NCI-H446 (cell line): ENCODE measurements at regions not wholly inside any gene's neighbourhood (a gene's known extent, or its start where the extent isn't known, plus 50 kb on each side); places are given as distances from the start of the nearest gene placed in this dataset.

Experiments
- DNase-seq, 2 experiments: peaks; one replicate each; lab custom pipeline; 2025; lab: John Stamatoyannopoulos, UW

- DNase-seq, result no peak
Observed at GRCh38 chr2:29974086-29974485, 52.7 kb upstream of the ALK start.

DNA sequence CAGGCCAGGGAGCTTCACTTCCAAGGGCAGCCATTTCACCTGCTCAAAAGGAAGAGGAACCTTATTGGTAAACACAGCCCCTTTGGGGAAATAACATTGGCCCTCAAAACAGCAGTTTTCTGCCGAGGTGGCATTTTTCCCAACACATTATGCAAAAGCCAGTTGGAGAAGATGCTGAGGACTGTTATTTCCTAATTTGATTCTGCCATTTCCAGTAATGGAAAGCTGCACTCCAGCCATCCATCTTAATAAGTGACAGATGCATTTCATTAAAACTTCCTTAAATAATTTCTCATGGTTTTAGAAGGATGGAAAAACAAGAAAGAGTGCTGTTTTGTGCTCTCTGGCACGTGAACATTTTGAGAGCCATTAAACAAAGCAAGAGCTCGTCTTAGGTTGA lies 55.9 kb upstream of the ALK start:
- DNase-seq, result no peak

DNA sequence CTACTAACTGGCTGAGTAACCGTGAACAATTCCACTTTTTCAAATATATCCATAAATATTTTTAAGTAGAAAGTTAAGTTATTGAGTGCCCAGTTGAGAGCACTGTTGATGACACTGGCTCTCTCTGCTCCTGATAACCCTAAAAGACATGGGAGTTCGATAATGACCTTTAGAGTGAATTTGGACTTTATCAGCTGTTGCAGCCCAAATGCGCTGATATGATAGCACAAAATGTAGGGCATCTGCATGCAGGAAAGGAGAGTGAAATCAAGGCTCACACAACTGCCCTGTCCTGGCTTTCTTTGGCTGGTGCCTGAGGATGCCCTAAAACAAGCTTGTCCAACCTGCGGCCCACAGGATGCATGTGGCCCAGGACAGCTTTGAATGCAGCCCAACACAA lies 60.0 kb upstream of the ALK start:
- no peak for DNase-seq

DNA sequence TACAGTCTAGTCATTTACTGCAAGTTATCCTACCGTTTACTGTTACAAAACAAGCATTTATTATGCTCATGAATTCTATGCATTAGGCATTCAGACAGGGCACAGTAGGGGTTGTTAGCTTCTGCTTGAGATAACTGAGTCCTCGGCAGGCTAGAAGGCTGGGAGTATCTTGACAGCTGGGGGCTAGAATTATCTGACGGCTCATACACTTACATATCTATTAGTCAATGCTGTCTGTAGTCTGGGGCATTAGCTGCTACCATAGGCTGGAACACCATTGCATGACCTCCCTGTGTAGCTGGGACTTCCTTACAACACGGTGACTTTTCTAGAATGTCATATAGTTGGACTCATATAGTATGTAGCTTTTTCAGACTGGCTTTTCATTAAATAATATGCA lies 61.9 kb upstream of the ALK start:
- DNase-seq, result no peak

GRCh38 chr2:29987146-29987545 lies 65.8 kb upstream of the ALK start:
- no peak for DNase-seq

DNA sequence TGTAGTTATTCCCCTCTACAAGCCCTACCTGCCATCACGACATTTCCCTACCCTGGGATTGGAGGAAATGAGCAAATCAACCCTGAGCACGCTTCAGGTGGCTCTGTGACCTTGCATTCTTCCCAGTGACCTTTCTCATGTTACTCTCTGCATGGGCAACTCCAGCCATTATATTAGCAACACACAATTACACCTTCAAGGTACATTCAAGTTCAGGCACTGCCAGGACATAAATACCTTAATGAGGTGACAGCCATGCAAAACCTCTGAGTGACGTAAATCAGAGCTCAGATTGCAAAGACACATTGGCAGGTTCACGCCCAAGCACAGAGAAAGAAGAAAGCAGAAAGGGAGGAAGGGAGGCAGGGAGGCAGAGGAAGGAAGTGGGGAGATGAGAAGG lies 68.7 kb upstream of the ALK start:
- DNase-seq, result no peak

DNA sequence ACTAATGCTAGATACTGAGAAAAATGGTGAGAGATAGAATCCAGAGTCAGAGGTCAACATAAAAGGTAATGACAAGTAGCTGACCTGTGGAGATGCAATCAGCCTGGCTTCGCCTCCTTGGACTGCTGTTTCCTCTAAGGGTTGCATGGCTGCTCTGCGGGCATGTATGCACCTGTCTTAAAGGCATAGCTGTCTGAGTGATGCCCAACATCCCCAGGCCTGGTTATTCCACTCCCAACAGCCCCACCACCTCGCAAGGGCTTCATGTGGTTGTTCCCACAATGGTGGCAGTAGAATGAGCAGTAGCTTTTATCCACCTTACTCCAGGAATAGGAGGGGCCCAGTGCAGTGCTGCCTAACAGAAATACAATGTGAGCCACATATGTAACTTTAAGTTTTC lies 69.7 kb upstream of the ALK start:
- DNase-seq, result no peak

DNA sequence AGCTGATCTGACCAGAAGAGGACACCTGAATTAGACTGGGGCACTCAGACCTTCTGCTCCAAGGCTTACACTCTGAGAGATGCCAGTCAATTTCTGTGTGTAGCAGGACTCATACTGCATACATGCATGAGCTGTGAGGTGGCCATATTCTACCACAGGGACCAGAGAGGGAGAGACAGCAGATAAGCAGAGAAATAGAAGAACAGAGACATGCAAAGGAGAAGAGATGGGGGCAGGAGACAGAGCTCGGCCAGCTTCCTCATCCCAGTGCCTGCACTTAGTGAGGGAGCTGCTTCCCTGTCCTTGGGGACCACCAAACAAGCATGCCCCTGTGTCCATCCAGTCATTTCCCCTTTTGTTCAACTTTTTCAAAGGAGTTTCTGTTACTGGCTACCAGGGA lies 73.9 kb upstream of the ALK start:
- DNase-seq, result no peak

- no peak for DNase-seq
Observed at GRCh38 chr2:30003128-30003527, 81.7 kb upstream of the ALK start.

GRCh38 chr2:30022444-30023071 lies 101.2 kb upstream of the ALK start:
- no peak for DNase-seq

DNA sequence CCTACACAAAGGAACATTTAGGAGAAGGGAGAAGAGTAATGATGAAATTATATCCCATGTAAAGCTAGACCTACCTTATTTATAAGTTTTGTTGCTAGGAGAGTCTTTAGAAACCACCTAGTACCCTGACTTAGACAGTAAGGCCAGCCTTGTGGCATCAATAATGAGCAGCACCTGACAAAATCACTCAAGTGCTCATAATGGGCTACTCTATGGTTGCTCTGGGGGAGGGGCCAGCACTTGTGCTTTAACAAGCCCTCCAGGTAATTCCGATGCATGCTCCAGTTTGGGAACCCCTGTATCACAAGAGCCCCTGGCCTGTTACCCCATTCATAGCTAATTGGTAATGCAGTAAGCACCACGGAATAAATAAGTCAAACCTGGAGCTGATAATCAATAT lies 102.9 kb upstream of the ALK start:
- DNase-seq, result no peak

- DNase-seq, result peak; percentile 3 to 36
Observed at GRCh38 chr2:30026091-30027055, 105.0 kb upstream of the ALK start.

- no peak for DNase-seq
Observed at GRCh38 chr2:30029804-30030203, 108.4 kb upstream of the ALK start.

DNA sequence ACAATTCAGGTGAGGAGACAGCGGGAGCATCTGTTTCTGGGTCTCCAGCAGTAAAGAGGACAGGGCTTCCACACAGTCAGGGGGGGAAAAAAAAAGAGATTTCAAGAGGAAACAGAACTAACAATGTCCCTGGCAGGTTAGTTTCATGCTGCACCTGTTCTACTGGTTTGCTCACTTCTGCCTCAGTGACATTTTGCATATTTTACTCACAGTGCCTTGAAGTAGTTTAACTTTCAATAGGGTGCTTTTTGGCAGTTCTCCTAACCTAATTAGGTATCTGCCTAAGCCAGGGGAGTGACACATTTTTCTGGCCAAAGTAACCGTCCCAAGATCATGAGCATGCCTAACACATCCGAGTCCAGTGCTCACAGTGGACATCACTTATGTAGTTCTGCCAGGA lies 109.0 kb upstream of the ALK start:
- no peak for DNase-seq

GRCh38 chr2:30031184-30031583 lies 109.8 kb upstream of the ALK start:
- DNase-seq, result no peak

DNA sequence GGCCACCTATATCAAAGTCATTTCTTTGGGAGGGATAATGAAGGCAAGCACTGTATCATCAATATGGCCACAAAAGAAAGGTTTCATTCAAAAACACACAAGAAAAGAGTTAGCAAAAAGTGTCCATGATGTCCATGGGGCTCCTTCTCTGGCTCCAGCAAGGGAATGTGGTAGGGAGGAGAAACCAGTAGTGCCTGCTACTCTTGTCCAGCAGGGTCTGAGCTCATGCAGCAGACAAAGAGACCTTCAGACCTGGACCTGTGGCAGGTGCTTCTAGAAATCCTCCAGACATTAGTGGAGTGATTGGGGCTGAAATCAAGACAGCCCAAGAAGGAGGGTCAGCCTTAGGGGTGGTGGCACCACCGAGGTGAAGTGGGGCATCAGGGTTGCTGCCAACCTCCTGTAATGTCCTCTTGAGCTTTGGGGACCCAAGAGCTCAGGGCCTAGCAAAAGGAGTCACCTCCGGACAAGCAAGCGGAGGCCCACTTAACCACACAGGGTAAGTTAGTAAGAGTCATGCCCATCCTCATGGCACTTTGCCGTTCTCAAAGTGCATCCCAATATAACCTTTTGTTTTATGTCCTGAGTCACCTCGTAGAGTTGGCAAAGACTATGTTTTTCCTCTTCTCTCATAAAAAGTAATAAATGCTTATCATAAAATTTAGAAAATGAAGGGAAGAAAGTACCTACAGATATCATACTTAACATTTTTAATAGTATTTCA lies 112.6 kb upstream of the YPEL5 start:
- no peak for DNase-seq

- no peak for DNase-seq
Observed at GRCh38 chr2:30037016-30037415, 109.8 kb upstream of the YPEL5 start.

DNA sequence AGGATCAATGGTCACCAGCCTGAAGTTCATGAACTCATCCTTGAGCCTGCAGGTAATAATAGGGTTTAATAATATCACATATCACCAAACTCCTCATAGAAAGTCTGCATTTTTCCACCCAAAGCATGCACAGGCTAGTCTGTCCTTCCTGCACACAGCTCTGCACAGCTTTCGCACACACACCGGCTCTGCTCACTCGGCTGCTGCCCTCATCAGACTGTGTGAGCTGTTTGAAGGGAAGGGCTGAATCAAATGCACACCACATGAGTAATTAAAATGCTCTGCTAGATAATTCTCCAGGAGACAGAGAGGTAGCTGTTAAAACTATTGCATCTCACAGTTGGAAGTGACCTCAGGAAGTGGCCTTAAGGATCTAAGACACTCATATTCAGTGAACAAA lies 108.4 kb upstream of the YPEL5 start:
- no peak for DNase-seq

DNA sequence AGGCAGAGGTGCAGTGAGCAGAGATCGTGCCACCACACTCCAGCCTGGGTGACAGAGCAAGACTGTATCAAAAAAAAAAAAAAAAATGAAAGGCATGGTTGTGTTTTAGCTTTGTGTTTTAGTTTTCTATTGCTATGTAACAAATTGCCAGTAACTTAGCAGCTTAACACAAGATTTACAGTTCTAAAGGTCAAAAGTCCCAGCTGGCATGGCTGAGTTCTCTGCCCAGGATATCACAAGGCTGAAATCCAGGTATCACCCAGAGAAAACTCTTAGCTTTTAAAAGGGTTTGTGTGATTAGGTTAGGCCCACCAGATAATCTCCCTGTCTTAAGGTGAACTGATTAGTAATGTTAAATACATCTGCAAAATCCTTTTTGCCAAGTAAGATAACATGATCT lies 107.7 kb upstream of the YPEL5 start:
- DNase-seq, result no peak

DNA sequence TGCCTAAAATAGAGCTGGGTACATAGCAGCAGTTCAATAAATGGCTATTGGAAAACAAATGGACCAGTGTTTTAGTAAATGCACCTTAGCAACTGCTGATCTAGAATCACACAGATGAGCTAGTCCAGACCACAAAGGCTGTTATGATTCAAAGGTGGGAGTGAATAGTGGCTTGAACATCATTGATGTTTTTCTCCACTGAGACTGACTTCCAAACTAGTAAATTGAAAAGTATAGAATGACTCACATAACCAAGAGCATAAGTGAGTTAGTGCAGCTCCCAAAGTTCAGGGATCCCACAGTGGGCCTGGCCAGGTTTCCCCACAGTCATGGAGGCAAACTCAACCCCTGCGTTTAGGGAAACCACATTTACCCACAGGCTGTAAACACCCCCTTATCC lies 106.7 kb upstream of the YPEL5 start:
- no peak for DNase-seq

DNA sequence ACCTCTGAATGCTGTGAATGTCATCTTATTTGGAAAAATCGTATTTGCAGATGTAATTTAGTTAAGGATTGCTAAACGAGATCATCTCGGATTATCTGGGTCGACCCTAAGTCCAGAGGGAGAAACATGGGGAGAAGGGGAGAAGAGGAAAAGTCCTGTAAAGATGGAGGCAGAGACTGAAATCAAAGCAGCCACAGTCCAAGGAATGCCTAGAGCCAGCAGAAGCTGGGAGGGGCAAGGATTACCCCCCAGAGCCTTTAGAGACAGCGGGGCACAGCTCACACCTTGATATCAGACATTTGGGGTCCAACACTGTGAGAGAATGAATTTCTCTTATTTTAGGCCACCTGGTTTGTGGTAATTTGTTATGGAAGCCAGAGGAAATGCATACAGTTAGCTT lies 104.9 kb upstream of the YPEL5 start:
- no peak for DNase-seq

- DNase-seq, result no peak
Observed at GRCh38 chr2:30046396-30046795, 100.4 kb upstream of the YPEL5 start.

DNA sequence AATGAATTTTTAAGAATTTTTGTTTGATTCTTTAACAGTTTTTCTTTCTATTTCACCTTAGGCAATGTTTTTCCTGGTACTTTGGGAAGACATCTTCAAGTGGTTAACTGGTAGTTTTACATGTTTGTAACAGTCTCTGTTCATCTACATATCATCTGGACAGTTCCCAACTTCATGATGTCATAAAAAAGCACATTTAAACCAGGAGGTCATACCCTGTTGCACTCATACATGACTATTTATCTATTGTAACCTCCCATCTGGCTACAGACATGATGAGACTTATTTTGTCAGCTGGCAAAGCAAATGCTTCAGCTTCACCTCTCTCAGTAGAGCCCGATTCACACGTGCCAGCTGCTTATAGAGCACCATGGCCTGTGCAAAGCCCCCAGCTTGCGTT lies 99.8 kb upstream of the YPEL5 start:
- no peak for DNase-seq
